ENCODE measurements at regions not wholly inside any gene's neighbourhood (a gene's known extent, or its start where the extent isn't known, plus 50 kb on each side); places are given as distances from the start of the nearest gene placed in this dataset.

DNA sequence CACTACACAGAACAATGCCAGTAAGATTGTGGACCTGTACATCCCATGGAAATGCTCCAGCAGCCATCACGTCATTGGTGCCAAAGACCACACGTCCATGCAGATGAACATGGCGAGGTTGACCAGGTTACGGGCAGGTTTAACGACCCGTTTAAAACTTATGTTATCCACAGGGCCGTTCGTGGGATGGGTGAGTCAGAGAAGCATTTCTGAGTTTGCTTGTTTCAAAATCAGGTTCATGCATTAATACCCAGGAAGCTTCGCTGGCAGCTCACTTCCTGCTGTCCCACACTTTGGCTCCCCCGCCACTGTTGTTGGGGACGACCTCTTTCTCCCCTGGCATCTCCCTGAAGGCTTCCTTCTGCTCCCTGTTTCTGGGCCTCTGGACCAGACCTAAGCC, 194.1 kb downstream of the USP12 start:
- TF ChIP-seq POLR2A (IDR thresholded peaks at IDR 0.05; ENCODE audit: low read depth, low read length) (no peak), POU2F2 (IDR thresholded peaks at IDR 0.05; ENCODE audit: low read depth, low read length) (no peak), TAF1 (IDR thresholded peaks at IDR 0.05; ENCODE audit: low read depth, low read length) (no peak), POLR2AphosphoS5 (IDR thresholded peaks at IDR 0.05; ENCODE audit: low read depth, low read length) (no peak), SPI1 (IDR thresholded peaks at IDR 0.05; ENCODE audit: low read depth, low read length) (no peak), PAX5 (IDR thresholded peaks at IDR 0.05; ENCODE audit: insufficient read depth, low read length, severe bottlenecking) (no peak)
